Smooth muscle cell of the brain vasculature (primary cell): ENCODE measurements at regions not wholly inside any gene's neighbourhood (a gene's known extent, or its start where the extent isn't known, plus 50 kb on each side); places are given as distances from the start of the nearest gene placed in this dataset.
"Not testable (repeated sequence)": the region's sequence is repeated elsewhere in the genome, so short reads cannot be mapped to it uniquely, and the experiment has no call there.

Experiments
- DNase-seq: peaks from one replicate; pipeline ENCODE4 v3.0.0-alpha.2; 2012; ENCODE audit warnings: low read depth, low spot score

- no peak for DNase-seq
Measured at GRCh38 chr2:21194147-21194546, 70.4 kb downstream of the TDRD15 start.

- DNase-seq = no peak
Measured at GRCh38 chr2:21194858-21195271, 71.1 kb downstream of the TDRD15 start.

- DNase-seq = no peak
Measured at GRCh38 chr2:21195326-21195725, 71.6 kb downstream of the TDRD15 start.

GRCh38 chr2:21198637-21199036 lies 74.9 kb downstream of the TDRD15 start:
- DNase-seq = no peak

- no peak for DNase-seq
Measured at GRCh38 chr2:21203976-21204375, 80.2 kb downstream of the TDRD15 start.

- DNase-seq = not testable (repeated sequence)
Measured at GRCh38 chr2:21214085-21214484, 90.3 kb downstream of the TDRD15 start.

- DNase-seq = no peak
Measured at GRCh38 chr2:21217442-21217841, 93.7 kb downstream of the TDRD15 start.

- no peak for DNase-seq
Measured at GRCh38 chr2:21220930-21221329, 97.2 kb downstream of the TDRD15 start.

- DNase-seq = no peak
Measured at GRCh38 chr2:21223618-21224017, 99.8 kb downstream of the TDRD15 start.

GRCh38 chr2:21228041-21228895 lies 104.5 kb downstream of the TDRD15 start:
- no peak for DNase-seq

GRCh38 chr2:21229302-21229701 lies 105.5 kb downstream of the TDRD15 start:
- no peak for DNase-seq

- no peak for DNase-seq
Measured at GRCh38 chr2:21230140-21230539, 106.4 kb downstream of the TDRD15 start.

- DNase-seq = no peak
Measured at GRCh38 chr2:21231985-21232384, 108.2 kb downstream of the TDRD15 start.

GRCh38 chr2:21233194-21233593 lies 109.4 kb downstream of the TDRD15 start:
- no peak for DNase-seq

- DNase-seq = no peak
Measured at GRCh38 chr2:21234001-21234400, 110.2 kb downstream of the TDRD15 start.

GRCh38 chr2:21234464-21235120 lies 110.8 kb downstream of the TDRD15 start:
- no peak for DNase-seq

- not testable (repeated sequence) for DNase-seq
Measured at GRCh38 chr2:21239749-21240148, 116.0 kb downstream of the TDRD15 start.

GRCh38 chr2:21244161-21244560 lies 120.4 kb downstream of the TDRD15 start:
- DNase-seq = no peak

- no peak for DNase-seq
Measured at GRCh38 chr2:21245565-21245964, 121.8 kb downstream of the TDRD15 start.

GRCh38 chr2:21249367-21249766 lies 125.6 kb downstream of the TDRD15 start:
- DNase-seq = no peak

- DNase-seq = no peak
Measured at GRCh38 chr2:21250673-21251072, 126.9 kb downstream of the TDRD15 start.

GRCh38 chr2:21251216-21251980 lies 127.6 kb downstream of the TDRD15 start:
- DNase-seq = no peak
